ENCODE measurements at regions not wholly inside any gene's neighbourhood (a gene's known extent, or its start where the extent isn't known, plus 50 kb on each side); places are given as distances from the start of the nearest gene placed in this dataset.

DNA sequence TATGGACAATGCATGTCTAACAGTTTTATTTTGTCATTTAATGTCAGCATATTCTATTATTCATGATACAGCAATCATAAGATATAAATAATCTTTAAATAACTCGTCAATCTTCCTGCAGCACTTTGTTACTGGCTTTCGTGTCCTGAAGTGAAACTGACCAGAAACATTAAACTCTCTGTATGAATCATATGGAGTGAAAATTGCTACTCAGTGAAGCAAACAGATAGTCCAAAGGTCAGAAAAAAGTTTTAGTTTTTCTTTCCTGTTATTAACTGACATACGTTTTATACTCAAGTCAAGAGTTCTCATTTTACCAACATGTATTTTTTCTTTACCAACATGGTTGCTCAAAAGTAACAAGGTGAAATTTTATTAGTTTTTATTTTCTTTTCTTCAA, 106.8 kb upstream of the GALNT5 start:
- Histone ChIP-seq H2BK12ac (ENCODE audit: low read length in 2 of 2) (no peak overlapping the region), H2BK120ac (ENCODE audit: low read depth, low read length) (no peak overlapping the region), H3K18ac (ENCODE audit: low read depth in 1 of 2, low read length in 2 of 2) (no peak overlapping the region), H3K9ac (ENCODE audit: low read length) (no peak overlapping the region), H2AK5ac (ENCODE audit: low read length, severe bottlenecking) (no peak overlapping the region), H4K91ac (ENCODE audit: low read length) (no peak overlapping the region), H2BK15ac (ENCODE audit: low read depth, poor library complexity, severe bottlenecking) (no peak overlapping the region), H3K27ac (ENCODE audit: low read length, poor library complexity, severe bottlenecking) (no peak overlapping the region), H3K4me2 (ENCODE audit: low read length, poor library complexity, severe bottlenecking) (no peak overlapping the region), H3K36me3 (ENCODE audit: control insufficient read depth in 1 of 2, insufficient read depth in 2 of 2, low read depth in 1 of 2, low read length in 2 of 2) (no peaks in the 10 kb centered on the region), H3K4me3 (ENCODE audit: insufficient read depth in 1 of 2, low read depth in 1 of 2, low read length in 2 of 2) (no peak overlapping the region), H3K4ac (ENCODE audit: low read depth in 1 of 2, low read length in 2 of 2) (no peak overlapping the region), H3K27me3 (ENCODE audit: control insufficient read depth in 1 of 2, insufficient read depth in 1 of 2, low read length in 2 of 2) (no peaks in the 10 kb centered on the region), H3K79me1 (replicated peaks; ENCODE audit: low read length, poor library complexity, severe bottlenecking) (no peaks in the 10 kb centered on the region), H3K14ac (ENCODE audit: low read length in 2 of 2) (no peak overlapping the region), H2BK5ac (ENCODE audit: low read depth, low read length, poor library complexity, severe bottlenecking) (no peak overlapping the region), H3K23ac (ENCODE audit: low read length in 2 of 2) (no peak overlapping the region), H3K4me1 (ENCODE audit: control insufficient read depth, insufficient read depth, low read depth, low read length) (no peaks in the 10 kb centered on the region), H3K9me3 (ENCODE audit: control insufficient read depth, low read length) (no peaks in the 10 kb centered on the region), H2AFZ (ENCODE audit: low read depth, low read length) (no peak overlapping the region), H4K8ac (ENCODE audit: low read length) (no peak overlapping the region)
- no CpG with 5 or more reads among the region's 3 CpGs for WGBS
- no peak for DNase-seq

DNA sequence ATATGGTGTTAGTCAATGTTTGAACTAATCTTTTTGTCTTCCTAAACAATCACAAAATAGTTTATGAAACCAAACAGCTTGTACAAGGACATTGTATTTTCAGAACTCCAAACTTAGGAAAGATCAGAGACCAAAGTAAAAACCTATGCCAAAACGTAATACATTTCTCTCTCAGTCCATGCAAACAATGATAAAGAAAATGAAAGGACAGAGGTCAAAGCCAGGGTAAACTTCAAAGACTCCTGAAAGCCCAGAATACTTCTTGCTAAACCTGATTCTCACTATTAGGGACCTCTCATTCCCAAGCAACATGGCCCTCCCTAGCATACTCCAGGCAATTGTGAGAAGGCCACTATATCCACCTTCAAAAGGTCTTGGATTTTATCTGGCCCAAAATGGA, 105.1 kb upstream of the GALNT5 start:
- Histone ChIP-seq H3K36me3 (ENCODE audit: control insufficient read depth in 1 of 2, insufficient read depth in 2 of 2, low read depth in 1 of 2, low read length in 2 of 2) (no peaks in the 10 kb centered on the region), H4K91ac (ENCODE audit: low read length) (no peak overlapping the region), H3K9me3 (ENCODE audit: control insufficient read depth, low read length) (no peaks in the 10 kb centered on the region), H4K8ac (ENCODE audit: low read length) (no peak overlapping the region), H3K27ac (ENCODE audit: low read length, poor library complexity, severe bottlenecking) (no peak overlapping the region), H3K4me1 (ENCODE audit: control insufficient read depth, insufficient read depth, low read depth, low read length) (no peaks in the 10 kb centered on the region), H3K18ac (ENCODE audit: low read depth in 1 of 2, low read length in 2 of 2) (no peak overlapping the region), H2AFZ (ENCODE audit: low read depth, low read length) (no peak overlapping the region), H3K4me2 (ENCODE audit: low read length, poor library complexity, severe bottlenecking) (no peak overlapping the region), H2BK12ac (ENCODE audit: low read length in 2 of 2) (no peak overlapping the region), H2BK120ac (ENCODE audit: low read depth, low read length) (no peak overlapping the region), H3K9ac (ENCODE audit: low read length) (no peak overlapping the region), H2BK5ac (ENCODE audit: low read depth, low read length, poor library complexity, severe bottlenecking) (no peak overlapping the region), H3K27me3 (ENCODE audit: control insufficient read depth in 1 of 2, insufficient read depth in 1 of 2, low read length in 2 of 2) (no peaks in the 10 kb centered on the region), H3K4ac (ENCODE audit: low read depth in 1 of 2, low read length in 2 of 2) (no peak overlapping the region), H3K14ac (ENCODE audit: low read length in 2 of 2) (no peak overlapping the region), H3K4me3 (ENCODE audit: insufficient read depth in 1 of 2, low read depth in 1 of 2, low read length in 2 of 2) (no peak overlapping the region), H3K79me1 (replicated peaks; ENCODE audit: low read length, poor library complexity, severe bottlenecking) (no peaks in the 10 kb centered on the region), H3K23ac (ENCODE audit: low read length in 2 of 2) (no peak overlapping the region), H2AK5ac (ENCODE audit: low read length, severe bottlenecking) (no peak overlapping the region), H2BK15ac (ENCODE audit: low read depth, poor library complexity, severe bottlenecking) (no peak overlapping the region)
- DNase-seq, result no peak
- WGBS, result 76% methylated on average over 1 of the region's 1 CpG

DNA sequence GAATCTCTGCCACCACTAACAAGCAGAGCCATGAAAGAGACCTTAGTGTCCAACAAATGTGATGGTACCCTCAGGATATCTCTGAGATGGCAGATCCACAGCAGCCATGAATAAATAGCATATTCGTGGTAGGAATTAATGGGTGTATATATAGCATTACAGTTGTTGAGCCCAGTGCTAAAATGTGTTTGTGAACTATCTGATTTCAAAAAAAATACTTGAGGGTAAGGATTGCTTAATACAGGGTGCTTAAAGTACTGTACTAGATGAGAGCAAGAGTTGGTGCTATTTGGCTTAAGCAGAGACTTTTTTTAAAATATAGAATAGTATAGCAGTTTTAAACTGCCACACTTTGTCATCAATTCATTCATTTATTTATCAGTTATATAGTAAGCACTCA, 101.5 kb upstream of the GALNT5 start:
- H4K8ac ChIP-seq (ENCODE audit: low read length), result no peak overlapping the region
- no peak overlapping the region for H3K27ac ChIP-seq (ENCODE audit: low read length, poor library complexity, severe bottlenecking)

DNA sequence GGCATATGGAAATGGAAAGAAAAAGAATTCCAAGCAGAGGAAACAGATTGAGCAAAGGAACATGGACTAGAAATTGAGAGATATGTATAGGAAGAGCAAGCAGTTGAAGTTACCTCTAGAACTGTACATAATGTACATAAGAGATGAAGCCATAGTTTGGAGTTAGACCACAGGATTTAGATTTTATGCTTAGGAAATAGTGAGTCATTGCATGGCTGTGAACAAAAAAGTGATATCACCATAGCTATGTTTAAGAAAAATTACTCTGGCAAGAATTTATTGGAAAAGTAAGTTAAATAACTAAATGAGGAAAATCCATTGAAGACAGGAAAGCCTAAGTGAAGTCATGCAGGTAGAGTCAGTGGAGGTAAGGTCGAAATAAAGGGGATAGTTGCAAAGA, 99.4 kb upstream of the GALNT5 start:
- peak; percentile 51 for DNase-seq
- H3K79me1 ChIP-seq (replicated peaks; ENCODE audit: low read length, poor library complexity, severe bottlenecking), result no peaks in the 10 kb centered on the region
- no peak overlapping the region for H3K27ac ChIP-seq (ENCODE audit: low read length, poor library complexity, severe bottlenecking)
- H3K14ac ChIP-seq (ENCODE audit: low read length in 2 of 2), result no peak overlapping the region
- no peak overlapping the region for H2BK15ac ChIP-seq (ENCODE audit: low read depth, poor library complexity, severe bottlenecking)
- no peak overlapping the region for H4K8ac ChIP-seq (ENCODE audit: low read length)
- no peak overlapping the region for H3K4me3 ChIP-seq (ENCODE audit: insufficient read depth in 1 of 2, low read depth in 1 of 2, low read length in 2 of 2)
- no peak overlapping the region for H3K23ac ChIP-seq (ENCODE audit: low read length in 2 of 2)
- no peaks in the 10 kb centered on the region for H3K4me1 ChIP-seq (ENCODE audit: control insufficient read depth, insufficient read depth, low read depth, low read length)
- H3K9ac ChIP-seq (ENCODE audit: low read length), result no peak overlapping the region
- H2BK5ac ChIP-seq (ENCODE audit: low read depth, low read length, poor library complexity, severe bottlenecking), result no peak overlapping the region
- 83% methylated on average over 1 of the region's 1 CpG for WGBS
- H3K36me3 ChIP-seq (ENCODE audit: control insufficient read depth in 1 of 2, insufficient read depth in 2 of 2, low read depth in 1 of 2, low read length in 2 of 2), result no peaks in the 10 kb centered on the region
- H2BK120ac ChIP-seq (ENCODE audit: low read depth, low read length), result no peak overlapping the region
- no peak overlapping the region for H2BK12ac ChIP-seq (ENCODE audit: low read length in 2 of 2)
- H2AK5ac ChIP-seq (ENCODE audit: low read length, severe bottlenecking), result no peak overlapping the region
- H3K4ac ChIP-seq (ENCODE audit: low read depth in 1 of 2, low read length in 2 of 2), result no peak overlapping the region
- H3K4me2 ChIP-seq (ENCODE audit: low read length, poor library complexity, severe bottlenecking), result no peak overlapping the region
- H3K9me3 ChIP-seq (ENCODE audit: control insufficient read depth, low read length), result no peaks in the 10 kb centered on the region
- no peaks in the 10 kb centered on the region for H3K27me3 ChIP-seq (ENCODE audit: control insufficient read depth in 1 of 2, insufficient read depth in 1 of 2, low read length in 2 of 2)
- no peak overlapping the region for H3K18ac ChIP-seq (ENCODE audit: low read depth in 1 of 2, low read length in 2 of 2)
- no peak overlapping the region for H2AFZ ChIP-seq (ENCODE audit: low read depth, low read length)
- no peak overlapping the region for H4K91ac ChIP-seq (ENCODE audit: low read length)

More for the DNA sequence above, 101.5 kb upstream of the GALNT5 start:
- H3K14ac ChIP-seq (ENCODE audit: low read length in 2 of 2), result no peak overlapping the region
- no peak overlapping the region for H2BK12ac ChIP-seq (ENCODE audit: low read length in 2 of 2)
- H2BK15ac ChIP-seq (ENCODE audit: low read depth, poor library complexity, severe bottlenecking), result no peak overlapping the region
- no peaks in the 10 kb centered on the region for H3K9me3 ChIP-seq (ENCODE audit: control insufficient read depth, low read length)
- no peak overlapping the region for H3K4ac ChIP-seq (ENCODE audit: low read depth in 1 of 2, low read length in 2 of 2)
- H2BK5ac ChIP-seq (ENCODE audit: low read depth, low read length, poor library complexity, severe bottlenecking), result no peak overlapping the region
- H3K18ac ChIP-seq (ENCODE audit: low read depth in 1 of 2, low read length in 2 of 2), result no peak overlapping the region
- 88% methylated on average over 1 of the region's 1 CpG for whole genome bisulfite sequencing
- no peak overlapping the region for H3K4me3 ChIP-seq (ENCODE audit: insufficient read depth in 1 of 2, low read depth in 1 of 2, low read length in 2 of 2)
- no peak for DNase-seq
- no peak overlapping the region for H3K9ac ChIP-seq (ENCODE audit: low read length)
- no peak overlapping the region for H2BK120ac ChIP-seq (ENCODE audit: low read depth, low read length)
- H3K4me1 ChIP-seq (ENCODE audit: control insufficient read depth, insufficient read depth, low read depth, low read length), result no peaks in the 10 kb centered on the region
- no peak overlapping the region for H2AFZ ChIP-seq (ENCODE audit: low read depth, low read length)
- no peaks in the 10 kb centered on the region for H3K79me1 ChIP-seq (replicated peaks; ENCODE audit: low read length, poor library complexity, severe bottlenecking)
- no peaks in the 10 kb centered on the region for H3K36me3 ChIP-seq (ENCODE audit: control insufficient read depth in 1 of 2, insufficient read depth in 2 of 2, low read depth in 1 of 2, low read length in 2 of 2)
- H3K23ac ChIP-seq (ENCODE audit: low read length in 2 of 2), result no peak overlapping the region
- H4K91ac ChIP-seq (ENCODE audit: low read length), result no peak overlapping the region
- H2AK5ac ChIP-seq (ENCODE audit: low read length, severe bottlenecking), result no peak overlapping the region
- H3K4me2 ChIP-seq (ENCODE audit: low read length, poor library complexity, severe bottlenecking), result no peak overlapping the region
- H3K27me3 ChIP-seq (ENCODE audit: control insufficient read depth in 1 of 2, insufficient read depth in 1 of 2, low read length in 2 of 2), result no peaks in the 10 kb centered on the region
